ENCODE measurements at regions not wholly inside any gene's neighbourhood (a gene's known extent, or its start where the extent isn't known, plus 50 kb on each side); places are given as distances from the start of the nearest gene placed in this dataset.

DNA sequence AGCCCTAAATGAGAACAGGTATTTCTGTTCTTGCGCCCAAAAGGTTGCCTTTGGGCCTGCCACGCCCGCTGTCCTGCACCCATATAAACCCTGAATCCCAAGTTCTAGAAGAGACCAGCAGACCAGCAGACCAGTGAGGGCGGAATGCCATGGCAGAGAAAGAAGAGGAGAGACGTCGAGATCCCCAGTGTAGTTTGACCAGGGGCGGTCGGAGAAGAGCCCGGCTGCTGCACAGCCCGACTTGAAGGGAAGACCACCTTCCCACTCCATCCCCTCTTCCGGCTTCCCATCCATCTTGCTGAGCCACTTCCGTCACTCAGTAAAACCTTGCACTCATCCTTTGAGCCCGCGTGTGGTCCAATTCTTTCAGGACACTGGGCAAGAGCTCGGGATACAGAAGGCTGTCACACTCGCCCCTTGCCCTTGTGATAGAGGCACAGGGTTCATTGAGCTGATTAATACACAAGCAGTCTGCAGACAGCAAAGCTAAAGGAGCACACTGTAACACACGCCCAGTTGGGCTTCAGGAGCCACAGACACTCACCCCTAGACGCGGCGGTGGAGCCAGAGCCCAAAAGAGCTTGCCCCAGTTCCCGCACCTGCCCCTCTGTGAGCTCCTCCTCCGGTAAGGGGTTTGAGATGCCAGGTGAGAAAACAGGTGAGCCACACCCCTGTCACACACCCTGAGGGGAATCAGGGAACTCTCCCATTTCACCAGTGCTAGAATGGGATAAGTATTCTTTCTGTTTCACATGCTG lies 230.8 kb downstream of the PCDH10 start:
- no peak overlapping the region for H3K18ac ChIP-seq (ENCODE audit: low read depth, low read length)
- H3K56ac ChIP-seq (ENCODE audit: extremely low read depth, insufficient read depth, low read length) = no peak overlapping the region
- H3K4me1 ChIP-seq (ENCODE audit: control insufficient read depth, insufficient read depth, low read length) = no peaks in the 10 kb centered on the region
- H3K27me3 ChIP-seq (ENCODE audit: control insufficient read depth, insufficient read depth, low read length) = no peaks in the 10 kb centered on the region
- H2AK5ac ChIP-seq (ENCODE audit: low read depth, low read length) = no peak overlapping the region
- no peak overlapping the region for H3K27ac ChIP-seq (ENCODE audit: insufficient read depth, low read length)
- POLR2A ChIA-PET (ENCODE audit: unreplicated experiment) = no interaction called here
- H2BK120ac ChIP-seq (ENCODE audit: low read depth, low read length) = no peak overlapping the region
- H2AFZ ChIP-seq (replicated peaks; ENCODE audit: low read length, poor library complexity) = no peak overlapping the region
- intact Hi-C loops (cut with micrococcal nuclease) (no loop called here), dilution Hi-C loops (cut with HindIII; ENCODE audit: low sequenced_read_pairs, unreplicated experiment) (no loop called here), in situ Hi-C loops (cut with MboI; ENCODE audit: low sequenced_read_pairs) (no loop called here)
- no peaks in the 10 kb centered on the region for H3K36me3 ChIP-seq (ENCODE audit: control insufficient read depth, insufficient read depth, low read length)
- H3K4me3 ChIP-seq (ENCODE audit: insufficient read depth, low read depth, low read length) = no peak overlapping the region
- no peak overlapping the region for H3K14ac ChIP-seq (replicated peaks; ENCODE audit: low read depth, low read length)
- H3K4ac ChIP-seq (ENCODE audit: low read depth, low read length) = no peak overlapping the region
- no peak overlapping the region for H2BK5ac ChIP-seq (ENCODE audit: low read depth, low read length, poor library complexity, severe bottlenecking)
- CTCF ChIA-PET = no interaction called here
- H2BK20ac ChIP-seq (ENCODE audit: low read depth, low read length) = no peak overlapping the region
- H4K8ac ChIP-seq (ENCODE audit: low read depth in 2 of 2, low read length in 2 of 2) = no peak overlapping the region
- H4K5ac ChIP-seq (ENCODE audit: low read depth, low read length) = no peak overlapping the region
- H3K79me1 ChIP-seq (ENCODE audit: low read depth in 1 of 2, low read length in 2 of 2) = no peaks in the 10 kb centered on the region
- H3K4me2 ChIP-seq (ENCODE audit: low read depth, low read length) = no peak overlapping the region
- 100% methylated on average over 1 of the region's 22 CpGs; no CpG with 5 or more reads in 1 of the 2 experiments for WGBS, 2 experiments (ENCODE audit: extremely low coverage in 2 of 2, insufficient read length in 1 of 2)
- no peak overlapping the region for H2AK9ac ChIP-seq (replicated peaks; ENCODE audit: low read depth, low read length, poor library complexity)
- no peak overlapping the region for H4K91ac ChIP-seq (ENCODE audit: insufficient read depth, low read depth, low read length)
- BruUV-seq (replicated peaks) = no TSS peak
- H4K20me1 ChIP-seq (ENCODE audit: insufficient read depth, low read length) = no peaks in the 10 kb centered on the region
- TF ChIP-seq RAD21 (IDR thresholded peaks at IDR 0.05; ENCODE audit: low read length) (no peak), POLR2A (IDR thresholded peaks at IDR 0.05; ENCODE audit: low read depth, low read length) (no peak), CHD1 (IDR thresholded peaks at IDR 0.05; ENCODE audit: low read depth, low read length) (no peak), NFE2L2 (IDR thresholded peaks at IDR 0.05; ENCODE audit: low read depth, low read length) (no peak), MAZ (IDR thresholded peaks at IDR 0.05; ENCODE audit: borderline replicate concordance, low read depth, low read length) (no peak)
- no peaks in the 10 kb centered on the region for H3K9me1 ChIP-seq (ENCODE audit: insufficient read depth, low read length)
- no peak for ATAC-seq (ENCODE audit: low read depth)
- DNase-seq = no peak
- H3K9ac ChIP-seq (ENCODE audit: low read depth, low read length) = no peak overlapping the region
- 0 out of 2 replicates have a peak, but pooled peaks cover 1% of the 10 kb centered on the region for H3K9me3 ChIP-seq (ENCODE audit: control insufficient read depth, insufficient read depth, low read length)
- no peak overlapping the region for H2BK15ac ChIP-seq (ENCODE audit: low read depth, low read length)
- no peak overlapping the region for H3K23ac ChIP-seq (ENCODE audit: low read depth, low read length)

All from IMR-90 (cell line).